MM.1S (cell line): ENCODE measurements at regions not wholly inside any gene's neighbourhood (a gene's known extent, or its start where the extent isn't known, plus 50 kb on each side); places are given as distances from the start of the nearest gene placed in this dataset.

Experiments
- EZH2phosphoT487 ChIP-seq: fragments of 300-600 bp; sonication (generic); IDR thresholded peaks from 2 replicates; pipeline ENCODE4 v1.6.1; 2018; ENCODE audit warnings: antibody characterized with exemption, low read length
- TF ChIP-seq, protein P1 (sequence below): fragments of 300-600 bp; sonication (generic); IDR thresholded peaks from 2 replicates; pipeline ENCODE4 v1.5.1; 2016; ENCODE audit warnings: antibody characterized with exemption, low read length, mixed read lengths

DNA sequence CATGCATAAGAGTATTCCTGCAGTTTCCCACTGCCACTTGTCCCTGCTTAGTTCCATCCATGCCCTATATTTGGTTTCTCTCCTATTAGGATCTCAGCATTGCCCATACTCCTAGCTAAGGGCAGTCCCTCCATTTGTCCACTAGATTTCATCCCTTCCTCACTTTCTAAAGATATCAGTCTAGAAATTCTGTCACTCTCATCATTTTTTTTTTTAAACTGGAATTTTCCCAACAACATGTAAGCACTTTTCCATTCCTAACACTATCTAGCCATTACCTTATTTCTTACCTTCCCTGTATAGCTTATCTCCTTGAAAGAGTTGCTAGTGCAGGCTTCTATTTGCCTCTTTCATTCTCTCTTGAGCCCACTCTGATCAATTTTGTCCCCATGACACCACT lies 312.2 kb downstream of the BTBD3 start:
- TF ChIP-seq EZH2phosphoT487: no peak
- TF ChIP-seq, protein P1, sequence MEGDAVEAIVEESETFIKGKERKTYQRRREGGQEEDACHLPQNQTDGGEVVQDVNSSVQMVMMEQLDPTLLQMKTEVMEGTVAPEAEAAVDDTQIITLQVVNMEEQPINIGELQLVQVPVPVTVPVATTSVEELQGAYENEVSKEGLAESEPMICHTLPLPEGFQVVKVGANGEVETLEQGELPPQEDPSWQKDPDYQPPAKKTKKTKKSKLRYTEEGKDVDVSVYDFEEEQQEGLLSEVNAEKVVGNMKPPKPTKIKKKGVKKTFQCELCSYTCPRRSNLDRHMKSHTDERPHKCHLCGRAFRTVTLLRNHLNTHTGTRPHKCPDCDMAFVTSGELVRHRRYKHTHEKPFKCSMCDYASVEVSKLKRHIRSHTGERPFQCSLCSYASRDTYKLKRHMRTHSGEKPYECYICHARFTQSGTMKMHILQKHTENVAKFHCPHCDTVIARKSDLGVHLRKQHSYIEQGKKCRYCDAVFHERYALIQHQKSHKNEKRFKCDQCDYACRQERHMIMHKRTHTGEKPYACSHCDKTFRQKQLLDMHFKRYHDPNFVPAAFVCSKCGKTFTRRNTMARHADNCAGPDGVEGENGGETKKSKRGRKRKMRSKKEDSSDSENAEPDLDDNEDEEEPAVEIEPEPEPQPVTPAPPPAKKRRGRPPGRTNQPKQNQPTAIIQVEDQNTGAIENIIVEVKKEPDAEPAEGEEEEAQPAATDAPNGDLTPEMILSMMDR: no peak
